Ascending aorta (tissue), 2 donors: ENCODE measurements at regions not wholly inside any gene's neighbourhood (a gene's known extent, or its start where the extent isn't known, plus 50 kb on each side); places are given as distances from the start of the nearest gene placed in this dataset.

Experiments
- DNase-seq, 2 donors: peaks; one replicate each; pipeline ENCODE4 v3.0.0-alpha.2; 2019; ENCODE audit warnings: low spot score in 2 of 2
- H3K27ac ChIP-seq, 2 donors: fragments of 200-600 bp; sonication (generic); one replicate each; pipeline ENCODE4 v1.5.1; 2016 to 2017; ENCODE audit warnings: mild to moderate bottlenecking in 1 of 2
- H3K27me3 ChIP-seq: fragments of 200-600 bp; sonication (generic); one replicate; pipeline ENCODE4 v1.5.1; 2017
- H3K36me3 ChIP-seq, 2 donors: fragments of 200-600 bp; sonication (generic); one replicate each; pipeline ENCODE4 v1.5.1; 2016
- H3K4me1 ChIP-seq, 2 donors: fragments of 200-600 bp; sonication (generic); one replicate each; pipeline ENCODE4 v1.5.1; 2016 to 2017; ENCODE audit warnings: mild to moderate bottlenecking in 1 of 2
- H3K4me3 ChIP-seq, 2 donors: fragments of 200-600 bp; sonication (generic); one replicate each; pipeline ENCODE4 v1.5.1; 2016 to 2017; ENCODE audit warnings: mild to moderate bottlenecking in 1 of 2
- H3K9me3 ChIP-seq, 2 donors: fragments of 200-600 bp; sonication (generic); one replicate each; pipeline ENCODE4 v1.5.1; 2016
- intact Hi-C: fragments of 100-400 bp; cut with DNase I; formaldehyde crosslinking; loops from one replicate; pipeline ENCODE4 v1.15.1; 2023
- TF ChIP-seq, protein P1 (sequence below), 3 experiments: fragments of 200-600 bp in 2 of 3; fragments of 450-650 bp in 1 of 3; sonication (generic) in 2 of 3; IDR thresholded peaks; one replicate each; pipeline ENCODE4 v1.5.1; 2016 to 2019; ENCODE audit warnings: antibody characterized with exemption in 3 of 3, mild to moderate bottlenecking in 1 of 3, moderate library complexity in 1 of 3

- intact Hi-C loops: no loop called here
- no peaks in the 10 kb centered on the region for H3K9me3 ChIP-seq
- H3K27me3 ChIP-seq: no peaks in the 10 kb centered on the region
- H3K4me3 ChIP-seq: no peak overlapping the region
- H3K27ac ChIP-seq: no peak overlapping the region
- no peaks in the 10 kb centered on the region for H3K36me3 ChIP-seq
- no peak for DNase-seq
- H3K4me1 ChIP-seq: no peaks in the 10 kb centered on the region
- TF ChIP-seq, protein P1, sequence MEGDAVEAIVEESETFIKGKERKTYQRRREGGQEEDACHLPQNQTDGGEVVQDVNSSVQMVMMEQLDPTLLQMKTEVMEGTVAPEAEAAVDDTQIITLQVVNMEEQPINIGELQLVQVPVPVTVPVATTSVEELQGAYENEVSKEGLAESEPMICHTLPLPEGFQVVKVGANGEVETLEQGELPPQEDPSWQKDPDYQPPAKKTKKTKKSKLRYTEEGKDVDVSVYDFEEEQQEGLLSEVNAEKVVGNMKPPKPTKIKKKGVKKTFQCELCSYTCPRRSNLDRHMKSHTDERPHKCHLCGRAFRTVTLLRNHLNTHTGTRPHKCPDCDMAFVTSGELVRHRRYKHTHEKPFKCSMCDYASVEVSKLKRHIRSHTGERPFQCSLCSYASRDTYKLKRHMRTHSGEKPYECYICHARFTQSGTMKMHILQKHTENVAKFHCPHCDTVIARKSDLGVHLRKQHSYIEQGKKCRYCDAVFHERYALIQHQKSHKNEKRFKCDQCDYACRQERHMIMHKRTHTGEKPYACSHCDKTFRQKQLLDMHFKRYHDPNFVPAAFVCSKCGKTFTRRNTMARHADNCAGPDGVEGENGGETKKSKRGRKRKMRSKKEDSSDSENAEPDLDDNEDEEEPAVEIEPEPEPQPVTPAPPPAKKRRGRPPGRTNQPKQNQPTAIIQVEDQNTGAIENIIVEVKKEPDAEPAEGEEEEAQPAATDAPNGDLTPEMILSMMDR (IDR thresholded peaks at IDR 0.05): no peak
Observed at GRCh38 chr1:188129856-188130838, 1301.4 kb downstream of the PLA2G4A start.

GRCh38 chr1:188137221-188137620, 1308.5 kb downstream of the PLA2G4A start:
- Histone ChIP-seq H3K4me3 (no peak overlapping the region), H3K27ac (no peak overlapping the region), H3K36me3 (no peaks in the 10 kb centered on the region), H3K9me3 (no peaks in the 10 kb centered on the region), H3K27me3 (no peaks in the 10 kb centered on the region), H3K4me1 (no peaks in the 10 kb centered on the region)
- no peak for DNase-seq
- intact Hi-C loops: no loop called here
- TF ChIP-seq, protein P1 (IDR thresholded peaks at IDR 0.05): no peak

GRCh38 chr1:188140958-188141357, 1312.2 kb downstream of the PLA2G4A start:
- Histone ChIP-seq H3K4me1 (no peaks in the 10 kb centered on the region), H3K27me3 (no peaks in the 10 kb centered on the region), H3K27ac (no peak overlapping the region), H3K4me3 (no peak overlapping the region), H3K9me3 (no peaks in the 10 kb centered on the region), H3K36me3 (no peaks in the 10 kb centered on the region)
- DNase-seq: no peak
- intact Hi-C loops: no loop called here
- TF ChIP-seq, protein P1 (IDR thresholded peaks at IDR 0.05): no peak

DNA sequence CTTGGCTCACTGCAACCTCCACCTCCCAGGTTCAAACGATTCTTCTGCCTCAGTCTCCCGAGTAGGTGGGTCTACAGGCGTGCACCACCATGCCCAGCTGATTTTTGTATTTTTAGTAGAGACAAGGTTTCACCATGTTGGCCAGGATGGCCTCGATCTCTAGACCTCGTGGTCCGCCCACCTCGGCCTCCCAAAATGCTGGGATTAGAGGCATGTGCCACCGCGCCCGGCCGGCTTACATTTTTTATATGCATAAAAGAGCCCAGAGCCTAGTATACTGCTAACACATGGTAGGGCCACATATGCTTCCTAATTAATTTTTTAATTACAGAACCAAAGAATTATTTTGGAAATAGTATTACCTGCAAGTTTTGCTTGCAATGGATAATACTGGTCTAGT, 1325.4 kb downstream of the PLA2G4A start:
- Histone ChIP-seq H3K27ac (no peak overlapping the region), H3K36me3 (no peaks in the 10 kb centered on the region), H3K9me3 (no peaks in the 10 kb centered on the region), H3K4me3 (no peak overlapping the region), H3K27me3 (no peaks in the 10 kb centered on the region), H3K4me1 (no peaks in the 10 kb centered on the region)
- intact Hi-C loops: no loop called here
- DNase-seq: no peak
- TF ChIP-seq, protein P1 (IDR thresholded peaks at IDR 0.05): no peak

DNA sequence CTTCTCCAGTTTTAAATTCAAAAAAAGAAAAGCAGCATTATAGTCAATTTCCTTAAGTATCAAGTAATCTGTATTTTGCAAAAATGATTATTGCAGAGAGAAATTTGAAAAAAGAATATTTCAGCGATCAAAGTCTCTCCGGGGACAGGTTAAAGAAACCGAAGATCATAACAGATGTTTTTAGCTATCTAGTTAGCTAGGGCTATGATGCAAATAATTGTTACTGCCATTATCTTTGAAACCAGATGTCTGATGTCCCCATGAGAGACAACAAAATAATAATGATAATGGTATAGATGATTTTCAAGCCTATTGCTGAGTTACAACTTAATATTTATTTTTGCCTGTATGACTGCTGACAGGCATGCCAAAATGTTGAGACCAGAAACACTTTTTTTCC, 1326.0 kb downstream of the PLA2G4A start:
- H3K36me3 ChIP-seq: no peaks in the 10 kb centered on the region
- no peak overlapping the region for H3K27ac ChIP-seq
- no peaks in the 10 kb centered on the region for H3K27me3 ChIP-seq
- no peak overlapping the region for H3K4me3 ChIP-seq
- no peak for DNase-seq
- TF ChIP-seq, protein P1 (IDR thresholded peaks at IDR 0.05): no peak
- no peaks in the 10 kb centered on the region for H3K9me3 ChIP-seq
- H3K4me1 ChIP-seq: no peaks in the 10 kb centered on the region
- intact Hi-C loops: no loop called here
